ENCODE measurements at regions not wholly inside any gene's neighbourhood (a gene's known extent, or its start where the extent isn't known, plus 50 kb on each side); places are given as distances from the start of the nearest gene placed in this dataset.

GRCh38 chr14:82785756-82786482, 1252.3 kb upstream of the SEL1L start:
- ChIA-PET CTCF (interaction anchor here (0.8 to 1.5 kb wide), 2 partner anchors 12 to 214 kb away, joined by 4 read pairs; no protein-coding TSS in a partner anchor), POLR2A (interaction anchor here (1.6 kb wide), 1 partner anchor 9 kb away, joined by 6 read pairs; no protein-coding TSS in a partner anchor)
- Mint-ChIP-seq H3K27ac (ENCODE audit: low read depth, unreplicated experiment) (no peak overlapping the region), H3K4me1 (ENCODE audit: insufficient read depth, unreplicated experiment) (no peaks in the 10 kb centered on the region), H3K9me3 (ENCODE audit: unreplicated experiment) (peaks cover 17% of the 10 kb centered on the region), H3K4me3 (ENCODE audit: unreplicated experiment) (no peak overlapping the region), H3K27me3 (ENCODE audit: insufficient read depth, unreplicated experiment) (no peaks in the 10 kb centered on the region), H3K36me3 (ENCODE audit: insufficient read depth, unreplicated experiment) (no peaks in the 10 kb centered on the region)
- intact Hi-C loops (cut with micrococcal nuclease), result no loop called here
- no peak for DNase-seq (ENCODE audit: unreplicated experiment)
- TF ChIP-seq, protein P1, sequence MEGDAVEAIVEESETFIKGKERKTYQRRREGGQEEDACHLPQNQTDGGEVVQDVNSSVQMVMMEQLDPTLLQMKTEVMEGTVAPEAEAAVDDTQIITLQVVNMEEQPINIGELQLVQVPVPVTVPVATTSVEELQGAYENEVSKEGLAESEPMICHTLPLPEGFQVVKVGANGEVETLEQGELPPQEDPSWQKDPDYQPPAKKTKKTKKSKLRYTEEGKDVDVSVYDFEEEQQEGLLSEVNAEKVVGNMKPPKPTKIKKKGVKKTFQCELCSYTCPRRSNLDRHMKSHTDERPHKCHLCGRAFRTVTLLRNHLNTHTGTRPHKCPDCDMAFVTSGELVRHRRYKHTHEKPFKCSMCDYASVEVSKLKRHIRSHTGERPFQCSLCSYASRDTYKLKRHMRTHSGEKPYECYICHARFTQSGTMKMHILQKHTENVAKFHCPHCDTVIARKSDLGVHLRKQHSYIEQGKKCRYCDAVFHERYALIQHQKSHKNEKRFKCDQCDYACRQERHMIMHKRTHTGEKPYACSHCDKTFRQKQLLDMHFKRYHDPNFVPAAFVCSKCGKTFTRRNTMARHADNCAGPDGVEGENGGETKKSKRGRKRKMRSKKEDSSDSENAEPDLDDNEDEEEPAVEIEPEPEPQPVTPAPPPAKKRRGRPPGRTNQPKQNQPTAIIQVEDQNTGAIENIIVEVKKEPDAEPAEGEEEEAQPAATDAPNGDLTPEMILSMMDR (IDR thresholded peaks at IDR 0.05; ENCODE audit: unreplicated experiment), result no peak
- BruUV-seq (replicated peaks), result no TSS peak

GRCh38 chr14:82786483-82786880, 1252.8 kb upstream of the SEL1L start:
- TF ChIP-seq, protein P1 (IDR thresholded peaks at IDR 0.05; ENCODE audit: unreplicated experiment), result no peak
- no peaks in the 10 kb centered on the region for H3K4me1 Mint-ChIP-seq (ENCODE audit: insufficient read depth, unreplicated experiment)
- no TSS peak for BruUV-seq (replicated peaks)
- ChIA-PET CTCF (interaction anchor here (0.8 to 1.5 kb wide), 2 partner anchors 11 to 213 kb away, joined by 4 read pairs; no protein-coding TSS in a partner anchor), POLR2A (interaction anchor here (1.6 kb wide), 1 partner anchor 10 kb away, joined by 6 read pairs; no protein-coding TSS in a partner anchor)
- H3K36me3 Mint-ChIP-seq (ENCODE audit: insufficient read depth, unreplicated experiment), result no peaks in the 10 kb centered on the region
- H3K9me3 Mint-ChIP-seq (ENCODE audit: unreplicated experiment), result peaks cover 12% of the 10 kb centered on the region
- H3K27me3 Mint-ChIP-seq (ENCODE audit: insufficient read depth, unreplicated experiment), result no peaks in the 10 kb centered on the region
- H3K4me3 Mint-ChIP-seq (ENCODE audit: unreplicated experiment), result no peak overlapping the region
- intact Hi-C loops (cut with micrococcal nuclease), result no loop called here
- no peak overlapping the region for H3K27ac Mint-ChIP-seq (ENCODE audit: low read depth, unreplicated experiment)
- DNase-seq (ENCODE audit: unreplicated experiment), result no peak

- TF ChIP-seq, protein P1 (IDR thresholded peaks at IDR 0.05; ENCODE audit: unreplicated experiment), result no peak
- Mint-ChIP-seq H3K27ac (ENCODE audit: low read depth, unreplicated experiment) (no peak overlapping the region), H3K9me3 (ENCODE audit: unreplicated experiment) (no peaks in the 10 kb centered on the region), H3K36me3 (ENCODE audit: insufficient read depth, unreplicated experiment) (no peaks in the 10 kb centered on the region), H3K27me3 (ENCODE audit: insufficient read depth, unreplicated experiment) (no peaks in the 10 kb centered on the region), H3K4me1 (ENCODE audit: insufficient read depth, unreplicated experiment) (peaks cover 4% of the 10 kb centered on the region), H3K4me3 (ENCODE audit: unreplicated experiment) (no peak overlapping the region)
- intact Hi-C loops (cut with micrococcal nuclease), result no loop called here
- POLR2A ChIA-PET, result no interaction called here
- DNase-seq (ENCODE audit: unreplicated experiment), result no peak
- CTCF ChIA-PET, result interaction anchor here (0.6 kb wide), 1 partner anchor 301 kb away, joined by 4 read pairs; no protein-coding TSS in a partner anchor
- no TSS peak for BruUV-seq (replicated peaks)
These were observed 1262.4 kb upstream of the SEL1L start for GRCh38 chr14:82796086-82796485.

GRCh38 chr14:82798276-82798675, 1264.6 kb upstream of the SEL1L start:
- H3K27ac Mint-ChIP-seq (ENCODE audit: low read depth, unreplicated experiment), result no peak overlapping the region
- DNase-seq (ENCODE audit: unreplicated experiment), result no peak
- BruUV-seq (replicated peaks), result no TSS peak
- ChIA-PET POLR2A (no interaction called here), CTCF (interaction anchor here (0.7 to 1.5 kb wide), 3 partner anchors 13 to 1172 kb away, joined by 4 to 7 read pairs (median 4); no protein-coding TSS in a partner anchor)
- peaks cover 4% of the 10 kb centered on the region for H3K4me1 Mint-ChIP-seq (ENCODE audit: insufficient read depth, unreplicated experiment)
- TF ChIP-seq, protein P1 (IDR thresholded peaks at IDR 0.05; ENCODE audit: unreplicated experiment), result no peak
- intact Hi-C loops (cut with micrococcal nuclease), result no loop called here
- peaks cover 8% of the 10 kb centered on the region for H3K9me3 Mint-ChIP-seq (ENCODE audit: unreplicated experiment)
- no peaks in the 10 kb centered on the region for H3K27me3 Mint-ChIP-seq (ENCODE audit: insufficient read depth, unreplicated experiment)
- no peak overlapping the region for H3K4me3 Mint-ChIP-seq (ENCODE audit: unreplicated experiment)
- H3K36me3 Mint-ChIP-seq (ENCODE audit: insufficient read depth, unreplicated experiment), result no peaks in the 10 kb centered on the region
